HCT116 (cell line): ENCODE measurements at regions not wholly inside any gene's neighbourhood (a gene's known extent, or its start where the extent isn't known, plus 50 kb on each side); places are given as distances from the start of the nearest gene placed in this dataset.

Experiments used
- ATAC-seq: fragments of 200-7000 bp; cut with Tn5 transposase; 2 replicates; pipeline ENCODE4 v1.9.1; 2020; ENCODE audit warnings: mild to moderate bottlenecking, moderate library complexity
- BruUV-seq: library from RNA; stranded (reverse); fragments of 400-500 nt; replicated peaks from 2 replicates; lab custom pipeline; 2021; lab: Mats Ljungman, UMichigan
- CTCF ChIA-PET: fragments of 300-600 bp; sonication (Branson Sonifier 250); formaldehyde crosslinking; loops from one replicate; lab custom pipeline; 2021; ENCODE audit warnings: antibody characterized with exemption; lab: Charles Lee
- POLR2A ChIA-PET: fragments of 300-600, 350-600 bp; sonication (Branson Sonifier 250); formaldehyde crosslinking; loops from one replicate; lab custom pipeline; 2021; ENCODE audit warnings: antibody characterized with exemption; lab: Charles Lee
- RAD21 ChIA-PET, 2 experiments: fragments of 300-600 bp; sonication (Branson Sonifier 250); formaldehyde crosslinking; loops; one replicate each; lab custom pipeline; 2023; ENCODE audit warnings: low total read pairs in 2 of 2; ENCODE audit not compliant: uncharacterized antibody in 2 of 2, unreplicated experiment in 2 of 2, low non-redundant PET in 1 of 2; lab: Charles Lee
- DNase-seq: peaks from one replicate; pipeline ENCODE4 v3.0.0-alpha.2; 2010; ENCODE audit warnings: low read depth, low spot score
- H2AFZ ChIP-seq: fragments of 200-600 bp; shearing (Covaris generic), sonication (generic); 2 replicates; pipeline ENCODE4 v1.6.1; 2017; ENCODE audit warnings: low read depth, mixed run types, mixed read lengths, antibody characterized with exemption, low read length; ENCODE audit not compliant: poor library complexity, severe bottlenecking
- H3K27ac ChIP-seq: 2 replicates; pipeline ENCODE4 v1.5.1; 2012; ENCODE audit warnings: low read depth, low read length
- H3K27me3 ChIP-seq: fragments of 200-600 bp; sonication (generic); 2 replicates; pipeline ENCODE4 v1.6.1; 2016; ENCODE audit warnings: mixed run types, low read length, mixed read lengths; ENCODE audit not compliant: insufficient read depth
- H3K36me3 ChIP-seq, 2 experiments: fragments of 200-500 bp in 1 of 2; fragments of 200-600 bp in 1 of 2; sonication (Bioruptor generic) in 1 of 2; sonication (generic) in 1 of 2; 2 replicates each; pipeline versions ENCODE4 v1.5.1 to v1.6.1; 2014 to 2016; ENCODE audit warnings: low read length in 2 of 2, inconsistent platforms in 1 of 2, mixed read lengths in 1 of 2, mixed run types in 1 of 2; ENCODE audit not compliant: insufficient read depth in 2 of 2, control insufficient read depth in 1 of 2
- H3K4me1 ChIP-seq, 2 experiments: fragments of 200-600 bp in 1 of 2; sonication (generic) in 1 of 2; 2 replicates each; pipeline versions ENCODE4 v1.5.1 to v1.6.1; 2012 to 2017; ENCODE audit warnings: low read length in 2 of 2, inconsistent platforms in 1 of 2, mild to moderate bottlenecking in 1 of 2, mixed read lengths in 1 of 2, mixed run types in 1 of 2, moderate library complexity in 1 of 2; ENCODE audit not compliant: insufficient read depth in 2 of 2, control insufficient read depth in 1 of 2
- H3K4me2 ChIP-seq: fragments of 200-600 bp; sonication (generic); 2 replicates; pipeline ENCODE4 v1.6.1; 2017; ENCODE audit warnings: mixed run types, low read length, mixed read lengths
- H3K4me3 ChIP-seq, 2 experiments: fragments of 200-600 bp in 1 of 2; sonication (generic) in 1 of 2; replicated peaks in 1 of 2; 2 replicates each; pipeline ENCODE4 v1.5.1; 2011 to 2016; ENCODE audit warnings: low read length in 2 of 2, control low read depth in 1 of 2, low read depth in 1 of 2, mild to moderate bottlenecking in 1 of 2, mixed read lengths in 1 of 2, mixed run types in 1 of 2
- H3K79me2 ChIP-seq: fragments of 200-600 bp; sonication (generic); 2 replicates; pipeline ENCODE4 v1.6.1; 2017; ENCODE audit warnings: mild to moderate bottlenecking, mixed run types, low read length, moderate library complexity, mixed read lengths; ENCODE audit not compliant: insufficient read depth
- H3K9ac ChIP-seq: fragments of 200-600 bp; sonication (generic); 2 replicates; pipeline ENCODE4 v1.6.1; 2016; ENCODE audit warnings: low read length, mixed read lengths
- H3K9me2 ChIP-seq: fragments of 200-600 bp; sonication (generic), shearing (Covaris generic); 2 replicates; pipeline ENCODE4 v1.6.1; 2017; ENCODE audit warnings: mixed run types, mild to moderate bottlenecking, moderate library complexity; ENCODE audit not compliant: insufficient read depth
- H3K9me3 ChIP-seq, 2 experiments: fragments of 200-500 bp in 1 of 2; fragments of 200-600 bp in 1 of 2; sonication (Bioruptor generic) in 1 of 2; sonication (generic) in 1 of 2; 2 replicates each; pipeline ENCODE4 v1.6.1; 2014 to 2017; ENCODE audit warnings: low read length in 2 of 2, mixed read lengths in 2 of 2, inconsistent platforms in 1 of 2, low read depth in 1 of 2, mild to moderate bottlenecking in 1 of 2, mixed run types in 1 of 2, moderate library complexity in 1 of 2; ENCODE audit not compliant: control insufficient read depth in 1 of 2, insufficient read depth in 1 of 2
- H4K20me1 ChIP-seq: fragments of 200-600 bp; sonication (generic), shearing (Covaris generic); 2 replicates; pipeline ENCODE4 v1.6.1; 2017; ENCODE audit warnings: mixed run types, mild to moderate bottlenecking, moderate library complexity; ENCODE audit not compliant: insufficient read depth
- CEBPB ChIP-seq: IDR thresholded peaks from 2 replicates; pipeline ENCODE4 v1.6.1; 2012; ENCODE audit warnings: low read depth
- CTCF ChIP-seq, 3 experiments: fragments of 200-600 bp in 1 of 3; sonication (generic) in 1 of 3; IDR thresholded peaks in 2 of 3; conservative IDR thresholded peaks in 1 of 3; 2 replicates each; pipeline ENCODE4 v1.5.1; 2012 to 2017; ENCODE audit warnings: low read depth in 2 of 3, low read length in 2 of 3, antibody characterized with exemption in 1 of 3, borderline replicate concordance in 1 of 3, control low read depth in 1 of 3, mild to moderate bottlenecking in 1 of 3, mixed read lengths in 1 of 3, mixed run types in 1 of 3, moderate library complexity in 1 of 3; ENCODE audit not compliant: insufficient read depth in 1 of 3
- REST ChIP-seq: IDR thresholded peaks from 2 replicates; pipeline ENCODE4 v1.6.1; 2012; ENCODE audit warnings: low read depth
- SIN3A ChIP-seq: IDR thresholded peaks from 2 replicates; pipeline ENCODE4 v1.6.1; 2012; ENCODE audit warnings: low read depth
- SP1 ChIP-seq: IDR thresholded peaks from 2 replicates; pipeline ENCODE4 v1.6.1; 2012; ENCODE audit warnings: low read depth
- SRF ChIP-seq: IDR thresholded peaks from 2 replicates; pipeline ENCODE4 v1.6.1; 2012; ENCODE audit warnings: low read depth
- intact Hi-C: fragments of 100-400 bp; cut with micrococcal nuclease; formaldehyde crosslinking; loops from 2 replicates; pipeline ENCODE4 v1.10.0; 2022

- Histone ChIP-seq H3K27me3 (no peaks in the 10 kb centered on the region), H3K4me1 (no peaks in the 10 kb centered on the region), H3K4me2 (no peak overlapping the region), H2AFZ (no peak overlapping the region), H3K9ac (no peak overlapping the region), H3K4me3 (no peak overlapping the region), H4K20me1 (no peaks in the 10 kb centered on the region), H3K27ac (no peak overlapping the region), H3K9me2 (no peaks in the 10 kb centered on the region), H3K79me2 (no peaks in the 10 kb centered on the region), H3K9me3 (peaks cover 3 to 13% of the 10 kb centered on the region in 2 experiments; a peak in 2 of 4 replicates), H3K36me3 (no peaks in the 10 kb centered on the region)
- ChIA-PET CTCF (no interaction called here), RAD21 (no interaction called here), POLR2A (no interaction called here)
- TF ChIP-seq CEBPB (no peak), SRF (no peak), REST (no peak), SIN3A (no peak), SP1 (no peak), CTCF (IDR thresholded peaks at IDR 0.05 in 2 of 3, conservative IDR thresholded peaks at IDR 0.05 in 1 of 3; ENCODE audit: borderline replicate concordance in 1 of 3, insufficient read depth in 1 of 3, low read depth in 2 of 3, low read length in 2 of 3) (no peak)
- no peak for ATAC-seq
- intact Hi-C loops = no loop called here
- no TSS peak for BruUV-seq
- DNase-seq = no peak
Observed at GRCh38 chr18:77967791-77968190, 718.1 kb downstream of the GALR1 start.
